HG03565 (cell line): ENCODE measurements at regions not wholly inside any gene's neighbourhood (a gene's known extent, or its start where the extent isn't known, plus 50 kb on each side); places are given as distances from the start of the nearest gene placed in this dataset.
"Not testable (repeated sequence)": the region's sequence is repeated elsewhere in the genome, so short reads cannot be mapped to it uniquely, and the experiment has no call there.

Source experiments
- ATAC-seq: cut with Tn5 transposase; IDR thresholded peaks from one replicate; pipeline ENCODE4 v1.9.1; 2021; ENCODE audit warnings: mild to moderate bottlenecking, moderate library complexity; ENCODE audit not compliant: unreplicated experiment

DNA sequence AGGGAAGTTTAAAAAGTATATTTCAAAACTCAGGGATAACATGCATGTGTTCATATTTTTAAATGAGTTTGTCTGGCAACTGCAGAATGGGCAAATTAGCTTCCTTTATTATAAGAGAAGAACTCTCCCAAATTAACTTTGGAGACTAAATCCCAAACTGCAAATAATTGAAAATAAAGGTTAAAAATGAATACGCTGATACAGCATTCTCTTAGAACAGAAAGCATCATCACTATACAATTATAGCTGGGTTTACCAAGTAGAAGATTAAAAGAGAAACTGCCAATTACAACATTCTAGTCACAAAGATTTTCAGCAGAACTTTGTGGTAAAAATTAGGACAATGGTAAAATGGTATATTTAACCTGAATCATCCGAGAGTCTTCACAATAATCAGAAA lies 73.3 kb downstream of the OLFM4 start:
- ATAC-seq, result no peak

DNA sequence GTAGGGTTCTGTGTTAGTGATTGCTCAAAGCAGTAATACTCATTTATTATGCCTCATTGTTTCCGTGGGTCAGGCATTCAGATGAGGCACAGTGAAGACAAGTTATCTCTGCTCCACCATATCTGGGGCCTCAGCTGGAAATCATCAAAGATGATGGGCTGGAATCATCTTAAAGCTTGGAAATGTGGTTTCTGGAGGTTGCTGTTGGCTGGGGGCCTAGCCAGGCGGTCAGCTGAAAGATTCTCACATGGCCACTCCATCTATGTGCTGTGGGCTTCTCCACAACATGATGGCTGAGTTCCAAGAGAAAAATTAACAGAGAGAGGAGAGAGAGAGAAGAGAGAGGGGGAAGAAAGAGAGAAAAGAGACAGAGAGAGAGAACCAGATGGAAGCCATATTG lies 75.5 kb downstream of the OLFM4 start:
- ATAC-seq, result no peak

DNA sequence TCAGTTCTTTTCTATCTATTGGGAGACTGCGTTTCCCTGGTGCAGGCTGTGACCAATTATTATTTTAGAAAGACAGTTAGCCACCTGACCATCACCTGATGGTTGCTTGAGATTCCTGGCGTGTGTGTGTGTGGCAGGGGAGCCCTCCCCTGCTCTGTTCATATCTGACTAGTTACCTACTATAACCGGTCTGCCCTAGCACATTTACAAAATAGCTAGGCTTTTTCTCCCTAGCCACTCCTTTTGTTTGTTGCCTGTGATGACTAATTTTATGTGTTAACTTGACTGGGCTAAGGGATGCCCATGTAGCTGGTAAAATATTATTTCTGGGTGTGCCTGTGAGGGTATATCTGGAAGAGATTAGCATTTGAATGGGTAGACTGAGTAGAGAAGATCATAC lies 76.9 kb downstream of the OLFM4 start:
- no peak for ATAC-seq

DNA sequence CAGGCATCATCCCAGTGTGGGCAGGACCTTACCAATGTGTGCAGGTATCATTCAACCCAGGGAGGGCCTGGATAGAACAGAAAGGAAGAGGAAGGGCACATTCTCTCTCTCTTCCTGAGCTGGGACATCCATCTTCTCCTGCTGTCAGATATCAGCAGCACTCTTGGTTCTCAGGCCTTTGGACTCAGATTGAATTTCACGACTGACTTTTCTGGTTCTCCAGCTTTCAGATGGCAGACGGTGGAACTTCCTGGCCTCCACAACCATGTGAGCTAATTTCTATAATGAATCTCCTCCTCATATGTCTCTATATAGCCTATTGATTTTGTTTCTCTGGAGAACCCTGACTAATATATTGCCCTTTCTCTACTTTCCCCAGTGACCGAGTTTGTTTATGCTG lies 77.3 kb downstream of the OLFM4 start:
- no peak for ATAC-seq

DNA sequence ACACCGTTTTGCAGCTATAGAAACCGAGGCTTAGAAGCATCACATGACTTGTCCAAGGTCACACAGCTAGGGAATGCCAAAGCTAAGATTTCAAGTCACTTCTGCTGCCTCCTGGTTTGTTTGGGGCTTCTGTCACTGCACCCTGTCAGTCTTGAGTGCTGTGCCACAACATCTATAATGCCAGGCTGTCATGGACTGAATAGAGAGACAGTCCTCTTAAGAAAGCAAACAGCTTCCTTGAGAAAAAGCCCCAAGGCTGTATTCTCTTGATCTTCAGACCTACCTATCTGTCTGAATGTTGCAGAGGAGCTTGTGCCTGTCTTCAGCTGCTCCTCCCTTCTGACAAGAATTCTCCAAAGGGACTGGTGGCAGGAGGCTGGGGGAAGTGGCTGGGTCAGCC lies 81.6 kb downstream of the OLFM4 start:
- no peak for ATAC-seq

DNA sequence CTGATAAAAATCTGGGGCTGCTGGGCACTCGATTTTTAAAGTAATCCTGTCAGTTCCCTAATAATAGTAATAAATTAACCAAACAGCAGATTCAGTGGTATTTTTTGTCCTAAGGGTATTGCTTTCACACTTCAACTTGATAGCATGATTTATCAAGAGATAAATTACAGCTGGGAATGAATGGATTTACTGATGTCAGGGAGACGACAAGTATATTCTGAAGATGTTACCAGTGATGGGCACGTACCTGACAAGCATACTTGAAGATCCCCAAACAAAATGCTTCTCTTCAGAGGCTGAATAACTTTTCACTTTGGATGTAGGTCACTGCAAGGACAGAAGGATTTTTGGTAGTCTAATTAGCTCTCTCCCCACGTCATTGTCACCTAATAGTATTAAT lies 82.0 kb downstream of the OLFM4 start:
- ATAC-seq, result no peak

DNA sequence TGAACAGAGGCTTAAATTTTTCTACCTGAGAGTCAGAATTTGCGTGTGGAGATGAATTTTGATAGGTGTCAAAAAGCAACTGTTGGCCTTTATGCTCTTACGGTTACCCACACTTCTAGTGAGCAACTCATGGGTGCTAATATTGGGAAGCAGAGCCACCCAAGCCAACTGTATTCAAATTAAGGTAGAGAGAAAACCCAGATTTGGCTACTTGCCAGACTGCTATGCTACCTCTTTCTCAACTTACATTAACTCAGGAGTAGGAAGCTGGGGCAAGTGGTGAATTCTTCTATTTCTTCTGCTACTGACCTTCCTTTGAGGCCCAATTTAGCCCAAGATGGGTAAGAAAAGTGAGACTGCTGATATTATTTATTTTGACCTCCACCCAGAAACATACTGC lies 83.9 kb downstream of the OLFM4 start:
- ATAC-seq, result no peak

DNA sequence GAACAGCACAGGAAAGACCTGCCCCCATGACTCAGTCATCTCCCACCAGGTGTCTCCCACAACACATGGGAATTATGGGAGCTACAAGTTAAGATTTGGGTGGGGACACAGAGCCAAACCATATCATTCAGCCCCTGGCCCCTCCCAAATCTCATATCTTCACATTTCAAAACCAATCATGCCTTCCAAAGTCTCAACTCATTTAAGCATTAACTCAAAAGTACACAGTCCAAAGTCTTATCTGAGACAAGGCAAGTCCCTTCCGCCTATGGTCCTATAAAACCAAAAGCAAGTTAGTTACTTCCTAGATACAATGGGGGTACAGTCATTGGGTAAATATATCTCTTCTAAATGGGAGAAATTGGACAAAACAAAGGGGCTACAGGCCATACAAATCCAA lies 88.4 kb downstream of the OLFM4 start:
- not testable (repeated sequence) for ATAC-seq

DNA sequence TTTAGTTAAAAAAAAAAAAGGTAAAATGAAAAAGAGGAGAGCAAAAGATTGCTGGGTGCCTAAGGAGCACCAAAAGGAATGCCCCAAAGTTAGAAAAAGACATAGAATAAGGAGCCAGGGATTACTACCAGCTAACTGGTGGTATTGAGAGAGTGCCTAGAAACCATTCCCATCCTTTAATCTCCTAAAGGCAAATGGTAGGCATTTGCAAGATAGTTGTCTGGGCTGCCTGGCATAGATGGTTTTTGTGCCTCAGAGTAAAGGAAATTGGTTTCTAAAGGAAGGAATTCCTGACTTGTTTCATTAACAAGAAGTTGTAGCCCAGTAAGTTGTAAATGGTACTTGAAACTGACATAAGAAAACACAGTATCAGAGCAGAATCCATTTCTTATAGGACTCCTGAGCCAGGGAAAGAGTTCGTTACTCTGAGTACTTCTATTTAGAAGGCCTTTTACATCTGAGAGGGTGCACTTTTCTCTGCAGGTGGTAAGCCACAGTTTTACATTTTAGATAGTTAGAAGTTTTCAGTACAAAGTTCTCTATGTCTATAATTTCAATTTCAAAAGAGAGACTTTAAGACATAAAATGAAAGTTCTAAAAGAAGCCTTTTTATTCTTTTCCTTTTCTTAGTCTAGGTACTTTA lies 92.6 kb downstream of the OLFM4 start:
- no peak for ATAC-seq

DNA sequence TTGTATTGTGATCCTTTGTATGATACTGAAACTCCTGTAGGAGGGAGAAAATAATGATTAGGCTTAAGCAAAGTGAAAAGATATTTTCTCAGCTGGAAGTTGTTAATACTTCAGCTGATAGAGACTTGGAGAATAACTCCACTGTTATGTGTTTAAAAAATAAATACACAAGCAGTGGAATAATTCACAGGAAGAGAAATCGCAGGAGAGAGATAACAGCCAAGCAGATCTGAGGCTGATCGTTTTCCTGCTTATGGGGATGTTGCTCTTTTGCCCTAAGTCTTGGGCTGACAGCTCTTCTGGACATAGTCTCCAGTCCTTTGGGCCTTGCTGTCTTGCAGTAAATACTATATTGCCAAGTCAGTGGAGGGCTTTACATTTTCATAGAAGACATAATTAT lies 93.3 kb downstream of the OLFM4 start:
- ATAC-seq, result no peak

DNA sequence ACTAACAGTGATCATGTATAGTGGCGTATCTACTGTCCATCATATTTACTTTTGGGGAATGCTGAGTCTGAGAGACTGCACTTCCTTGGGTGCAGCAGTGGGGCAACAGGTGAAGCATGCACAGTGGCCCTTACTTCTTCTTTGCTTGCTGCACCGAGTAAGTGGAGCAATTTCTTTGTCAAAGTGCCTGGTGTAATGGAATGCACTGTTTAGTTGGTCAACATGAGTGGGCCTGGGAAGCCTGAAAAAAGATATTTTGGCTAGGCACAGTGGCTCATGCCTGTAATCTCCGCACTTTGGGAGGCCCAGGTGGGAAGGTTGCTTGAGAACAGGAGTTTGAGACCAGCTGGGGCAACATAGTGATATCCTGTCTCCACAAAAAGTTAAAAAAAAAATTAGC lies 94.9 kb downstream of the OLFM4 start:
- ATAC-seq, result no peak

DNA sequence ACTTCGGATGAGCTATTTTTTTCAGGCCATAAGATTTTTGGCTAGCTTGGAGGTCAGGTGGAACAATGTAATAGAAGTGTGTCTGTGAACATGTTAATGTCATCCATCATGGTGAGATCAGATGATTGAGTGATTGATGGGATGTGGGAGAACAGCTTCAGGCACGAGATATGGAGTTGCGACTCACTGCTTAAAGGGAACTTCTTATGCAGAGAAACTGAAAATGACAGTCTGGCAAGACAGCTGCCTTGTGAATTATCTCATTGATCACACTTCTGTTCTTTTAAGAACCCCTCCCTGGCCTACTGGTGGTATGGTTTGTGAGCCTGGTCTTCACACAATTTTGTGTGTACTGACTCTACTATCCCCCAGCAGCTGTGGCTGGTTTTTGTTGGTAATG lies 96.0 kb downstream of the OLFM4 start:
- no peak for ATAC-seq

DNA sequence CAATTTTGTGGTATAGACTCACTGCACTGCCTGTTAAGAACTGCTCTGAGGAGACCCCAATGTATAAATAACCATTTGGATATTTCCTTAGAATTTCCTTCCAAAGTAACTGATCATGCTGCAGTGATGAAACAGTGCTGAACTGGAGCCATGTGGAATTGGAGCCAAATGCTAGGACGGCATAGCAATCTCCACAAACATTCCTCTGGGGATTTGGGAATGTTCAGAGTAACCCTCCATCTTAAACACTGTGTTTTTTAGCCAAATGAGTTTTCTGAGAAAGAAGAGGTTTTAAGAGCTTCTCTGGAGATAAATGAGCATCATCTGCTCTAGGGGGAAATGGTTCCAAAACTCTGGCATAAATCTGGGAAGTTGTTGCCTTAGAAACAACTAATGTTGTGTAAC lies 98.2 kb downstream of the OLFM4 start:
- no peak for ATAC-seq

DNA sequence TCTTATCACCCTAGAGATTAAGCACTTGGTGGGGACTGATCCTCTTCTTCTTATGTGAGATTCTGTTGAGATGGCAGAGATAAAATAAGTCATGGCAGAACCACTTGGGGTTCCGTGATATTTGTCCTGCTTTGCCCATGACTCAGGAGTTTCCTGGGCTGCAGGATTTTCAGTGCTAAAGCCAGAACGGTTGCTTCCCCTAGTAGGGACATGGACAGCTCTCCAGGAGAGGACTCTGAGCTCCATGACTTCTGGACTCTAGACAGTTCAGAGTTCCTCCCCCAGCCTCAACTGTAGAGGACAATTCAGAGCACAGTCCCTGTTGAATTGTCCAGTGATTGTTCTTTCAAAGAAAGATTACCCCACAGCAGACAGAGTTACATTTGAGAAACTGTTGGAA lies 98.8 kb downstream of the OLFM4 start:
- ATAC-seq, result no peak

DNA sequence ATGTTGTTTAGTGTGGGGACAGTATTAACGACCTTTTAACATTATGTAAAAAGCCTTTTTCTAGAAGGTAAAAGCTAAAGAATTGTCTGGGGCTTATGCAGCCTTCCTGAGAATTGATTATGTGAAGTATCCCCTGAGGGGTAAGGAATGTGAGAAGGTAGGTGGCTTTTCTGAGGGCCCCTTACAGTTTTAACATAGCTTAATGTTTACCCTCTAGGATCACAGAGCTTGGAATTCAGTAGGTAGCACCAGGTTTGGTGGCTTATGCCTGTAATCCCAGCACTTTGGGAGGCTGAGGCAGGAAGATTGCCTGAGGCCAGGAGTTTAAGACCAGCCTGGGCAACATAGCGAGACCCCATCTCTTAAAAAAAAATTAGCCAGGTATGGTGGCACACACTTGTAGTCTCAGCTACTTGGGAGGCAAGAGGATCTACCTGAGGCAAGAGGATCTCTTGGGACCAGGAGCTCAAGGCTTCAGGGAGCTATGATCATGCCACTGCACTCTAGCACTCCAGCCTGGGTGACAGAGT lies 101.3 kb downstream of the OLFM4 start:
- ATAC-seq, result no peak

DNA sequence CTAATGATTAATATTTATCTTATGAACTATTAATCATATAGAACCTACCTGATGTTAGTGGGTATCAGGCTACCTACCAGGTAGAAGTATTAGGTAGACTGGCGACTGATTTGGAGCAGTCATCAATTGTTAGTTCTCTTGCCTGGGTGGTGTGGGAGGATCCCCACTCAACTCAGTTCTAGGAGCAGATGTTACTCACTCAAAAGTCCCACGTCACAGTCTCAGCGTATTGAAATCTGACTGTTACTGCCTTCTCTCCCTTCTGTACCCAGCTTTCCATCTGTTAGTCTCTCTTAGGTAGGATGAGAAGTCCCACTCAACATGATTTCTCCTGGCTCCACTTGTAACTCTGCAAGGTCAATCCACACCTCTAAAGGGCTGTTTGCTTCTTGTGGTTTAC lies 102.7 kb downstream of the OLFM4 start:
- ATAC-seq, result no peak

DNA sequence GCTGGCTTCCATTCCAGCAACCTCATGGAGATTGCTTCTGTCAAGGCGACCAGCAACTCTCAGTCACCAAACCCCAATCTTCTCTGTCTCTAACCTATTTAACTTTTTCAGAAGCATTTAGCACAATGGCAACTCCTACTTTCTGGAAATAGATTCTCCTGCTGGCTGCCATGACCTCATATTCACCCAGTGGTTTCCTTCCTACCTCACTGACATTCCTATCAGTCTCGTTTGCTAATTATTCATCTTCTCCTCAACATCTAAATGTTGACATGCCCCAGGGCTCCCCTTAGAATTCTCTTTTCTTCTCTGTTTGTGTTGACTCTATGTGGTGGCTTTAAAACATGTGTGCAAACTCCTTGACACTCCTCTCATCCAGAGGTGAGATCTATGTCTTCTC lies 106.7 kb downstream of the OLFM4 start:
- no peak for ATAC-seq

DNA sequence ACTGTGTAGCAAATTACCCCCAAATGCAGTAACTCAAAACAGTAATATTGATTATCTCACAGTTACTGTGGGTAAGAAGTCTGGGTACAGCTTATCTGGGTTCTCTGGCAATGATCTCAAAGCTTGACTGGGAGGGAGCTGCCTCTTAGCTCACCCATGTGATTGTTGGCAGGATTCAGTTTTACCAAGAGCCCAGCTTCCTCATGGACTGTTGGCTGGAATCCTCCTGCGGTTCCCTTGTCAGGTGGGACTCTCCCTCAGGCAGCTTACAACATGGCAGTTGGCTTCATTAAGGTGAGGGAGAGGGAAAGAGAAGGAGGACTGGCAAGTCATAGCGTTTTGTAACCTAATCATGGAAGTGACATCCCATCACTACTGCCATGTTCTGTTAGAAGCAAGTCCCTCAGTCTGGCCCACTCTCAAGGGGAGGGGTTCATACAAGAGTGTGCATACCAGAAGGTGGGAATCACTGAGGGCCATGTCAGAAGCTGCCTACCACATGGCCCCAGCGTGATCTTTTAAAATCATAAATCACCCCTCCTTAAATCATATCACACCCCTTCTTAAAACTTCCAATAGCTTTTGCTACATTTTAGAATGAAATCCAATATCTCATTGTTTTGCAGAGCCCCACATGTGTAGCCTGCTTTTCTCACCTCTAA lies 108.1 kb downstream of the OLFM4 start:
- ATAC-seq, result no peak

DNA sequence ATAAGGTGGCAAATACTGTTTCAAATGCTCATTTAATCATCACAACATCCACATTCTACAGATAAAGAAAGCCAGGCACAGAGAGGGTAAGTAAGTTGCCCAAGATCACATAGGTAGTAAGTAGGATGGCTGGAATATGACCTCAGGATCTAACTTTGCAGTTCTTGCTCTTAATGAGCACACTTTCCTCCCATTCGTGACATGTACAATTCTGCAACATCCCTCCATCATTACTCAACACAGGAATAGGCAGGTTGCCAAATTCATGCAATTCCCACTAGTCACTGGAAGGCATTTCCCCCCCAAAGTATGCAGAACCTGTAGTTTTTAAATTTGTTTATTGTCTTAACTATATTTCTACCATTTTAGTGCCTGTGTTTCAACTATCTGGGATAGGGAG lies 109.2 kb downstream of the OLFM4 start:
- ATAC-seq, result no peak

DNA sequence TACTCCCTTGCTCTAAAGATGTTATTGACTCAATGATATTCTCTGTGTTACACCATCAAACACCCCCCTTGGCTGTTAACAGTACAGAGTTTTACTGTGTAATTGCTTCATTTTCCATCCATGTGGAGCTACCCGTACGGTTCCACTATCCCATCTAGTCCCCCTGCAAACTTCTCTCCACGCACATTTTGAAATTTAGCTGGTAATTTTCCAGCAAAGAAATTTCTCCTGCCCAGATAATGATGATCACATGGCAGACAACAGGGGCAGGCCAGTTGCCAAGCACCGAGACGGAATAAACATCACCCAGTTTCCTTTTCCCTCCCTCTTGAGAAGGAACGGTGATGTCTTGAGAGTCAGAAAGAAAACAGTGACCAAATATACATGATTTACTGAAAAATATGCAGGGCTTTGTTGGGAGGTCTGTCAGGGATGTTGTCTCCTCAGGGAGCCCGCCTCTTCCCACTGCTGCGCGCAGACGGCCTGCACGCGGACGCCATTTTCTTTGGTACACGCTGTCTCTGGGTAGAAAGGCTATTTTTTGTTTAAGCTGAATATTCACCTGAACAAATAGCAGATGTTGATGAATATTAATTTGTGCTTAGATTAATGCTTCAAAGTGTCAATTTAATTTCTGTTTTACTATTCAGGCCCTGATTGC lies 109.9 kb downstream of the OLFM4 start:
- no peak for ATAC-seq

DNA sequence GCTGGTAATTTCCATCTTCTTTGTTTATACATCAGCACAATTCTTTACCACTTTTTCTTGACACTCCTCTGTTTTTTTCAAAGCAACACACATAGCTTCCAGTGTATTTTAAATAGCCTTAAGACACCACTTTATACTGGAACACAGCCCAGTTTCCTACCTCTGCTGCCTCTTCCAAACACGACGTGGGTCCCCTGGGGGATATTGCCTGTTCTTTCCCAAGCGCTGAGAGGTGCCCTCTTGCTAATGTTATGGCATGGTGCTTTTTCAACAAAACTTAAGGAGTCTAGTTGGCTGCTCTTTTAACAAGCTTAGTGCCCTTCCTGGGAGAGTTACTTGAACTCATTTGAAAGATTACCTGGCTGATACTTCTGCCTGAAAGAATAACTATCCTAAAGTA lies 112.7 kb downstream of the OLFM4 start:
- no peak for ATAC-seq

DNA sequence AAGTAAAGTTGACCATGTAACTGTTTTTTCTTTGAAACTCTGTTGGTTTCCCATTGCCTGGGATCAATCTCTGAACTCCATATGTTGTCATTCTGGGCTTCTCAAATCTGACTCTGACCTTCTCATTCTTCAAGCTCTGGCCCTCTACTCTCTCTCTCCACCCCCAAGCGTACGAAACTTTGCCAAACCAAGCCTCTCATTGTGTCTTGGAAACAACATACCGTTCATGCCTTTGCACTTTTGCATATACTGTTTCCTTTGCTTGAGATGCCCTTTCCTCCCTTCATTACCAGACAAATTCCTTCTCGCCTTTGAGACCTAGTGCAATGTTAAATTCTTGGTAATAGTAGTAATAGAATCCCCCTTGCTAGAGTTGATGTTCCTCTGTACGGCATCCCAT lies 113.7 kb downstream of the OLFM4 start:
- no peak for ATAC-seq
